GM12891 (cell line): ENCODE measurements at regions not wholly inside any gene's neighbourhood (a gene's known extent, or its start where the extent isn't known, plus 50 kb on each side); places are given as distances from the start of the nearest gene placed in this dataset.

ENCODE experiments used
- PAX5 ChIP-seq: IDR thresholded peaks from 2 replicates; pipeline ENCODE4 v1.6.1; 2011; ENCODE audit warnings: low read length, moderate library complexity, mild to moderate bottlenecking; ENCODE audit not compliant: insufficient read depth, severe bottlenecking
- POLR2A ChIP-seq: IDR thresholded peaks from 2 replicates; pipeline ENCODE4 v1.6.1; 2011; ENCODE audit warnings: low read depth, low read length, control low read depth
- POLR2AphosphoS5 ChIP-seq: IDR thresholded peaks from 2 replicates; pipeline ENCODE4 v1.6.1; 2011; ENCODE audit warnings: low read depth, low read length, control low read depth
- POU2F2 ChIP-seq: IDR thresholded peaks from 2 replicates; pipeline ENCODE4 v1.6.1; 2011; ENCODE audit warnings: low read depth, mild to moderate bottlenecking, control low read depth, low read length, moderate library complexity
- TAF1 ChIP-seq: IDR thresholded peaks from 2 replicates; pipeline ENCODE4 v1.6.1; 2011; ENCODE audit warnings: low read depth, low read length, control low read depth

DNA sequence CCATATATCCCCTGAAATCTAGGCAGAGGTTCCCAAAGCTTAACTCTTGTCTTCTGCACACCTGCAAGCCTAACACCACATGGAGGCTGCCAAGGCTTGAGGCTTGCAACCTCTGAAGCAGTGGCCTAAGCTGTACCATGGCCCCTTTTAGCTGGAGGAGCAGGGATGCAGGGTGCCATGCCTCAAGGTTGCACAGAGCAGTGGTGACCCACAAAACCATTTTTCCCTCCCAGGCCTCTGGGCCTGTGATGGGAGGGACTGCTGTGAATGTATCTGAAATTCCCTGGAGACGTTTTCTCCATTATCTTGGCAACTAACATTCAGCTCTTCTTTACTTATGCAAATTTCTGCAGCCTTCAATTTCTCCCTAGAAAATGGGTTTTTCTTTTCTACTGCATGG lies 210.0 kb upstream of the KITLG start:
- TF ChIP-seq POLR2AphosphoS5 (no peak), POLR2A (no peak), PAX5 (no peak), POU2F2 (no peak), TAF1 (no peak)
